Sigmoid colon (tissue), 6 donors: ENCODE measurements at regions not wholly inside any gene's neighbourhood (a gene's known extent, or its start where the extent isn't known, plus 50 kb on each side); places are given as distances from the start of the nearest gene placed in this dataset.

ENCODE experiments used
- DNase-seq: peaks from one replicate; pipeline ENCODE4 v3.0.0-alpha.2; 2019
- H3K27ac ChIP-seq, 4 donors: fragments of 200-600 bp; sonication (generic); one replicate each; pipeline ENCODE4 v1.5.1; 2016 to 2019; ENCODE audit warnings: mild to moderate bottlenecking in 1 of 4
- H3K27me3 ChIP-seq, 3 donors: fragments of 200-600 bp; sonication (generic); one replicate each; pipeline ENCODE4 v1.5.1; 2019; ENCODE audit warnings: mild to moderate bottlenecking in 1 of 3
- H3K36me3 ChIP-seq, 4 donors: fragments of 200-600 bp; sonication (generic); one replicate each; pipeline ENCODE4 v1.5.1; 2016 to 2019
- H3K4me1 ChIP-seq, 4 donors: fragments of 200-600 bp; sonication (generic); one replicate each; pipeline ENCODE4 v1.5.1; 2017 to 2019
- H3K4me3 ChIP-seq, 4 donors: fragments of 200-600 bp; sonication (generic); one replicate each; pipeline ENCODE4 v1.5.1; 2017 to 2019; ENCODE audit warnings: mild to moderate bottlenecking in 2 of 4, moderate library complexity in 1 of 4
- H3K9me3 ChIP-seq, 4 donors: fragments of 200-600 bp in 3 of 4; sonication (generic) in 3 of 4; one replicate each; pipeline versions ENCODE4 v1.5.1 to v1.6.1; 2013 to 2019
- CTCF ChIP-seq, 4 experiments: fragments of 450-650 bp in 3 of 4; fragments of 200-600 bp in 1 of 4; IDR thresholded peaks; one replicate each; pipeline ENCODE4 v1.5.1; 2016 to 2019; ENCODE audit warnings: antibody characterized with exemption in 4 of 4, mild to moderate bottlenecking in 3 of 4, moderate library complexity in 2 of 4
- EP300 ChIP-seq, 4 donors: sonication (generic); formaldehyde crosslinking; IDR thresholded peaks; one replicate each; pipeline ENCODE4 v1.6.1; 2017; ENCODE audit warnings: antibody characterized with exemption in 4 of 4
- POLR2A ChIP-seq, 2 donors: fragments of 450-650 bp; IDR thresholded peaks; one replicate each; pipeline ENCODE4 v1.6.1; 2016; ENCODE audit warnings: antibody characterized with exemption in 2 of 2, mild to moderate bottlenecking in 2 of 2, moderate library complexity in 2 of 2
- POLR2AphosphoS5 ChIP-seq, 4 donors: sonication (generic); formaldehyde crosslinking; IDR thresholded peaks; one replicate each; pipeline ENCODE4 v1.6.1; 2017; ENCODE audit warnings: antibody characterized with exemption in 4 of 4
- WGBS, 2 donors: extraction: QIAGEN DNeasy Blood & Tissue Kit; methylation state at CpG; one replicate each; pipeline ENCODE4 v1.1.7; 2013; 5-methylcytosine and 5-hydroxymethylcytosine counted together
- intact Hi-C: fragments of 100-400 bp; cut with DNase I; formaldehyde crosslinking; loops from one replicate; pipeline ENCODE4 v1.15.1; 2023
- donor health status: healthy with polysubstance abuse.
- donor health status: healthy.

DNA sequence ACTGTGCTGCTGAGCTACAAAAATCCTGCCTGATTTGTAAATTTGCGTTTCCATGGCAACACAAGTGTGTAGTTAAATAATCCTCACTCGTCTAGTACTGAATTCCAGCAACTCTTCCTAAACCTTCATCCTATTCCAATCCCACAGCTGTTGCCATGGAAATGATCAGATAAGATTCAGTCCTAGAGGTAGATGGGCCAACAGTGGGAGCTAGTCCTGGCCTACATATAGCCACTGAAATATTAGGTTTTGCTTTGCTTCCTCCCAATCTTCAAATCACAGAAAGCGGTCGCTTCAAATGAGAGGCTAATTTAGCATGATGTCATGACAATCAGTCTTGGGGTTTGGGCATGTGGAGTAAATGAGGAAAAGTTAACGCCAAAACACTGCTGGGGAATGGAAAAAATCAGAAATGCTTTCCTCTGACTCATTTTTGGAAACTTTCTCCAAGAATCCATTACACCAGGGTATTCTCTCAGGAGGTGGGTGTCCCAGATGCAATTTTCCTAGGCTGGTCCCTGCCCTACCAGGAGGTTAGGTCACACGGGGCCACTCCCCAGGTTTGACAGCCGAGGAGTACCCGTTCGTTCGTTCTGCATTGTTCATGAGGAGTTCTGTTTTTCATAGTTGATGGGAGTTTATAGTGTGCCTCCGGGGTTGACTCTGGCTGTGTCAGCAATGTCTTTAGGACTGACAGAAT lies 159.2 kb upstream of the SLCO3A1 start:
- TF ChIP-seq POLR2AphosphoS5 (IDR thresholded peaks at IDR 0.05) (peak in 1 of 4 donors; percentile 2), EP300 (IDR thresholded peaks at IDR 0.05) (no peak), POLR2A (IDR thresholded peaks at IDR 0.05) (no peak)
- WGBS, 2 donors, result 33 to 60% methylated on average over 11 of the region's 11 CpGs
- Histone ChIP-seq H3K36me3 (no peaks in the 10 kb centered on the region), H3K4me1 (peaks cover 0 to 3% (median 0%) of the 10 kb centered on the region in 4 donors), H3K27ac (peak overlapping the region; percentile 71 to 82 (median 78)), H3K9me3 (no peaks in the 10 kb centered on the region), H3K4me3 (peak overlapping the region in 3 of 4 donors; percentile 29 to 33 (median 29)), H3K27me3 (no peaks in the 10 kb centered on the region)
- peak; percentile 78 for DNase-seq
- intact Hi-C loops, result no loop called here

GRCh38 chr15:91694831-91695210 lies 158.7 kb upstream of the SLCO3A1 start:
- no peaks in the 10 kb centered on the region for H3K27me3 ChIP-seq
- 9 to 53% methylated on average over 4 of the region's 4 CpGs for WGBS, 2 donors
- no peaks in the 10 kb centered on the region for H3K36me3 ChIP-seq
- H3K4me1 ChIP-seq, result peaks cover 0 to 3% (median 0%) of the 10 kb centered on the region in 4 donors
- intact Hi-C loops, result no loop called here
- H3K27ac ChIP-seq, result peak overlapping the region; percentile 71 to 82 (median 78)
- H3K4me3 ChIP-seq, result peak overlapping the region in 3 of 4 donors; percentile 29 to 33 (median 29)
- H3K9me3 ChIP-seq, result no peaks in the 10 kb centered on the region
- no peak for TF ChIP-seq POLR2A (IDR thresholded peaks at IDR 0.05)
- peak; percentile 31 to 65 (median 59) for TF ChIP-seq POLR2AphosphoS5 (IDR thresholded peaks at IDR 0.05)
- TF ChIP-seq EP300 (IDR thresholded peaks at IDR 0.05), result peak in 1 of 4 donors; percentile 31
- TF ChIP-seq CTCF (IDR thresholded peaks at IDR 0.05), result no peak
- peak; percentile 85 for DNase-seq

DNA sequence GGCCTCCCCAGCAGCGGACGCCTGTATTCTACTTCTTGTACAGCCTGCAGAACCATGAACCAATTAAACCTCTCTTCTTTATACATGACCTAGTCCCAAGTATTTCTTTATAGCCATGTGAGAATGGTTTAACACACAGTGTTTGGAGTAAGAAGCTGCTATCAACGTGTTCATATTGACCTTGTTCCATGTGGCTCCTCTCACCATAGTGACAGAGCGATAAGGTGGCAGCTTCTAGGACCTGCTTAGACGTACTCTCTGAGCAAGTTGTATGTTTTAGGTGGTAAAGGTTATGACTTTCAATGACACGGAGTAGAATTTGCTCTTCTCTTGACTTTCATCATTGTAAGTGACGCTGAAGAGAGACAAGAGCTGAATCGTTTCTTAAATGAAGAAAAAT lies 157.7 kb upstream of the SLCO3A1 start:
- Histone ChIP-seq H3K27ac (no peak overlapping the region), H3K36me3 (no peaks in the 10 kb centered on the region)
- intact Hi-C loops, result no loop called here

GRCh38 chr15:91696981-91697380 lies 156.5 kb upstream of the SLCO3A1 start:
- Histone ChIP-seq H3K36me3 (no peaks in the 10 kb centered on the region), H3K27me3 (no peaks in the 10 kb centered on the region), H3K9me3 (no peaks in the 10 kb centered on the region), H3K4me1 (peaks cover 0 to 3% (median 0%) of the 10 kb centered on the region in 4 donors), H3K4me3 (no peak overlapping the region), H3K27ac (no peak overlapping the region)
- TF ChIP-seq EP300 (IDR thresholded peaks at IDR 0.05) (no peak), CTCF (IDR thresholded peaks at IDR 0.05) (no peak), POLR2A (IDR thresholded peaks at IDR 0.05) (no peak), POLR2AphosphoS5 (IDR thresholded peaks at IDR 0.05) (no peak)
- intact Hi-C loops, result no loop called here
- DNase-seq, result no peak
- 91 to 92% methylated on average over 3 of the region's 3 CpGs for WGBS, 2 donors

More for the DNA sequence above, 157.7 kb upstream of the SLCO3A1 start:
- Histone ChIP-seq H3K4me3 (no peak overlapping the region), H3K4me1 (peaks cover 0 to 3% (median 0%) of the 10 kb centered on the region in 4 donors), H3K9me3 (no peaks in the 10 kb centered on the region), H3K27me3 (no peaks in the 10 kb centered on the region)
- no peak for DNase-seq
- TF ChIP-seq POLR2AphosphoS5 (IDR thresholded peaks at IDR 0.05) (no peak), CTCF (IDR thresholded peaks at IDR 0.05) (no peak), POLR2A (IDR thresholded peaks at IDR 0.05) (no peak), EP300 (IDR thresholded peaks at IDR 0.05) (no peak)
- 93 to 95% methylated on average over 8 of the region's 8 CpGs for WGBS, 2 donors

- no peaks in the 10 kb centered on the region for H3K27me3 ChIP-seq
- DNase-seq, result no peak
- 87 to 91% methylated on average over 4 of the region's 4 CpGs for WGBS, 2 donors
- no peaks in the 10 kb centered on the region for H3K36me3 ChIP-seq
- no peak overlapping the region for H3K4me3 ChIP-seq
- no peaks in the 10 kb centered on the region for H3K9me3 ChIP-seq
- TF ChIP-seq CTCF (IDR thresholded peaks at IDR 0.05) (no peak), POLR2A (IDR thresholded peaks at IDR 0.05) (no peak), EP300 (IDR thresholded peaks at IDR 0.05) (no peak), POLR2AphosphoS5 (IDR thresholded peaks at IDR 0.05) (no peak)
- H3K4me1 ChIP-seq, result peaks cover 0 to 3% (median 0%) of the 10 kb centered on the region in 4 donors
- intact Hi-C loops, result no loop called here
- H3K27ac ChIP-seq, result no peak overlapping the region
These were observed 155.3 kb upstream of the SLCO3A1 start for GRCh38 chr15:91698241-91698640.
